Muscle of back (tissue), 3 donors: ENCODE measurements at regions not wholly inside any gene's neighbourhood (a gene's known extent, or its start where the extent isn't known, plus 50 kb on each side); places are given as distances from the start of the nearest gene placed in this dataset.

ENCODE experiments used
- DNase-seq, 3 donors: peaks; one replicate each; pipeline versions ENCODE4 v3.0.0 to v3.0.0-alpha.2; 2013

GRCh38 chr1:72830606-72831390 lies 548.5 kb upstream of the NEGR1 start:
- DNase-seq: no peak

GRCh38 chr1:72827278-72827677 lies 544.9 kb upstream of the NEGR1 start:
- DNase-seq: peak in 1 of 3 donors; percentile 6

GRCh38 chr1:72804541-72804940 lies 522.2 kb upstream of the NEGR1 start:
- DNase-seq: no peak

- no peak for DNase-seq
These were observed 498.7 kb upstream of the NEGR1 start for GRCh38 chr1:72781038-72781437.

GRCh38 chr1:72780212-72780611 lies 497.9 kb upstream of the NEGR1 start:
- DNase-seq: peak in 1 of 3 donors; percentile 12

GRCh38 chr1:72777918-72778317 lies 495.6 kb upstream of the NEGR1 start:
- peak in 1 of 3 donors; percentile 8 for DNase-seq

- DNase-seq: no peak
These were observed 481.1 kb upstream of the NEGR1 start for GRCh38 chr1:72763481-72763880.

GRCh38 chr1:72759486-72759885 lies 477.1 kb upstream of the NEGR1 start:
- peak in 1 of 3 donors; percentile 7 for DNase-seq

GRCh38 chr1:72757843-72758242 lies 475.5 kb upstream of the NEGR1 start:
- DNase-seq: no peak

- DNase-seq: no peak
These were observed 463.1 kb upstream of the NEGR1 start for GRCh38 chr1:72745413-72745812.

GRCh38 chr1:72734415-72734814 lies 452.1 kb upstream of the NEGR1 start:
- DNase-seq: no peak

GRCh38 chr1:72724951-72725861 lies 442.9 kb upstream of the NEGR1 start:
- DNase-seq: no peak

- no peak for DNase-seq
These were observed 423.6 kb upstream of the NEGR1 start for GRCh38 chr1:72705921-72706320.

GRCh38 chr1:72704841-72705477 lies 422.6 kb upstream of the NEGR1 start:
- DNase-seq: no peak

- DNase-seq: no peak
These were observed 415.1 kb upstream of the NEGR1 start for GRCh38 chr1:72697410-72697809.

GRCh38 chr1:72693899-72694298 lies 411.6 kb upstream of the NEGR1 start:
- no peak for DNase-seq

- no peak for DNase-seq
These were observed 411.0 kb upstream of the NEGR1 start for GRCh38 chr1:72693376-72693775.

GRCh38 chr1:72690871-72691270 lies 408.5 kb upstream of the NEGR1 start:
- DNase-seq: no peak

- DNase-seq: no peak
These were observed 396.3 kb upstream of the NEGR1 start for GRCh38 chr1:72678683-72679082.

- no peak for DNase-seq
These were observed 388.6 kb upstream of the NEGR1 start for GRCh38 chr1:72670902-72671301.

- no peak for DNase-seq
These were observed 380.6 kb upstream of the NEGR1 start for GRCh38 chr1:72662918-72663317.

- DNase-seq: peak in 2 of 3 donors; percentile 9 to 50
These were observed 368.6 kb upstream of the NEGR1 start for GRCh38 chr1:72650843-72651435.
